Lung microvascular endothelial cell (primary cell): ENCODE measurements at regions not wholly inside any gene's neighbourhood (a gene's known extent, or its start where the extent isn't known, plus 50 kb on each side); places are given as distances from the start of the nearest gene placed in this dataset.

ENCODE experiments used
- DNase-seq, 2 donors: peaks; one replicate each; pipeline versions ENCODE4 v3.0.0 to v3.0.0-alpha.2; 2010; ENCODE audit warnings: low read depth in 2 of 2

DNA sequence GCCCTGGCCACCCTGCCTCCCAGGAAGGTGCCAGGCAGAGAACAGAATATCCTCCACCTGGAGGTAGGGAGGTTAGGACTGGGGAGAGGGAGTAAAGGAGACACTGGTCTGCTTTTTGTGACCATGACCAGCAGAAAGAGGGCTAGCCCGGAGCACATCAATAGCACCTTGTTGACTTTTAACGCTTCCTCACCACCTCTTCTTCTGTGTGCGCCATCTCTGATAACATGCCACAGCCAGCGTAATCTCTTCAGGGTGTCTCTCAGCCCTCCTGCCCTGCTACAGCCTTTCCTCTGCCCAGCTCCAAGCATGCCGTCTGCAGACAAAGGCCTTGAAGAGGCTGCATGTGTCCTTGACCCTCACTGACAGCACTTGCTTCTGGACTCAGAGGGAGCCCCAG, 50.9 kb upstream of the GJA5 start:
- DNase-seq: no peak

DNA sequence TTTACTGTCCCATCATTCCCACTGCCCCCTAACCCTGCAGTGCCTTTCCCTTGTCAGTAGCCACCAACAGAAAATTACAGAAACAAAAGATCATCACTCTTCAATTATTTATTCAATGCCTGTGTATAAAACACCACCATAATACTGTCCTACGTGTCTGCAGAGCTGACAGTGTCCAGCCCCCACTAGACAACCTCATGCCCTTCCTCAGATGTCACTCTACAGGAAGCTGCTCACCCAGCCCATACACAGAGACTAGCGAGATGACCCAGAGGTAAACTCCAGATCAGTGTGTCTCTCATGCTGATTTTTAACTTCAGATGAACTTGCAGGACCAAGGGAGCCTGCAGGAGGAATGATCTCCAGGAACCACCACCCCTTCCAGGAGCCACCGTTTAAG, 51.3 kb upstream of the GJA5 start:
- no peak for DNase-seq

DNA sequence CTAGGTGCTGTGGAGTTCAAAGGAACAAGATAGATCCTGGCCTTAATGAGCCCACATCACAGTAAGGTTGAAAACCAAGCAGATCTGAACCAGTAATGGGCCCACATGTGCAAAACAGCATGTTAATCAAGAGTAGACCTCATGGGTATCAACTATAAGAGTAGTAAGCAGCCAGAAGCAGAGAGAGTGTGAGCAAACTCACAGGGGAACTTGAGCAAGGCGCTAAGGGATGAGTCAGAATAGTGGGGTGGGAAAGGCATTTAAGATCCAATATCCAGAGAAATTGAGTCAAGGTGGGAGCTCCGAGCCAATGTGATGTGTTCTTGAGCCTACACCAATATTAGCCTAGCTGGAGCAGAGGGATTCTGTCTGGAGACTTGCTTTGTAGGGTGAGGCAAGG, 52.4 kb upstream of the GJA5 start:
- DNase-seq: no peak

DNA sequence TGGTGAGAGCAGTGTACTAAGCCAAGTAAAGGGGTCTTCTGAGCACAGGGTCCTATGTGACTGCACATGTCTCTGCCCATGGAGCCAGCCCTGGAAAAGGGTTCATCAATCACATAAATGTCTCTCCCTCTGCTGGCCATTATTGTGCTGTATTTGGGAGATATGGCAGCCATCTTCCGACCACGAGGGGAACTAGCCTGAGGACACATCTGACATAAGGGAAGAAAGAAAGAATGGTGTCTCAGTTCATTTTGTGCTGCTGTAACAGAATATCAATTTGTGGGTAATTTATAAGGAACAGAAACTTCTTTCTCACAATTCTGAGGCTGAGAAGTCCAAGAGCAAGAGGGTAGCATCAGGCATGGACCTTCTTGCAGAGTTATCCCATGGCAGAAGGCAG, 55.1 kb upstream of the GJA5 start:
- DNase-seq: no peak

DNA sequence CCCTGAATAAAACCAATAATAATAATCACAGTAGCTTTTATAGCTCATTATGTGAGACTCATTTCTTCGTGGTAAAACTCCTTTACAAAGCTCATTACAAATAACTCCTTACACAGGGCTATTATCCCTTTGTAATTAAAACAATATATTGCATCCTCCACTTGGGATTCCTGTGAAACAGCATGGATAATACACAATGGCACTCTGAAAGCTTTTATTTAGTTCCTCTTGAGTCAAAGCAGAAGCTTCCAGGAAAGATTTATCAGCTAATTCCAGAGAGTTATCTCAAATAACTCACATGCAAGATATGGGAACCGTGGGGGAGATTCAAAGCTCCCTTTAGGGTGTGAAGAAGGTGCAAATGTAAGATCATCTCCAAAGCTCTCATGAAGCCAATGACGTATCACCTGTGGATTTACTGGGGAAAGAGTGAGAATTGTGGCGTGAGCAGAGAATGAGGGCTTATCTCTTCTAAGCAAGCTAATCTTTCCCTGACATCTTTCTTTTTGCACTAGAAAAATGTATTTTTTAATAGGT, 60.4 kb upstream of the GJA5 start:
- DNase-seq: no peak

DNA sequence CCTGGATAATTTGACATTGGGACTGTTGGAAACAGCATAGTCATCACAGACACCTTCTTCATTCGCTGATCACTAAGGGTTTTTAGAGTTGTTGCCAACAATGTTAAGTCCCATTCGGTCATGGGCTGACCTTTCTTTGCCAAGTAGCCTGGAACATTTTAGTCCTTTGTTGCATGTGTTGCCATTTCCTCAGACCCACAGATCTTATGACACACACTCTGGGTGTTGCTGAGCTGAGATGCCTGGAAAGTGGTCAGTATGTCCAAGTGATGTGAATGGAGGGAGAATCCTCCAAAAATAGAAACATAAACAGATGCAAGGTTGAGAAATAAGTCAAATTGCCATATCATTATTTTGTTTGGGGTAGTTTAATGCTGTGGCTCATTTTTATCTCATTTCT, 61.5 kb upstream of the GJA5 start:
- peak in 1 of 2 donors; percentile 58 for DNase-seq

DNA sequence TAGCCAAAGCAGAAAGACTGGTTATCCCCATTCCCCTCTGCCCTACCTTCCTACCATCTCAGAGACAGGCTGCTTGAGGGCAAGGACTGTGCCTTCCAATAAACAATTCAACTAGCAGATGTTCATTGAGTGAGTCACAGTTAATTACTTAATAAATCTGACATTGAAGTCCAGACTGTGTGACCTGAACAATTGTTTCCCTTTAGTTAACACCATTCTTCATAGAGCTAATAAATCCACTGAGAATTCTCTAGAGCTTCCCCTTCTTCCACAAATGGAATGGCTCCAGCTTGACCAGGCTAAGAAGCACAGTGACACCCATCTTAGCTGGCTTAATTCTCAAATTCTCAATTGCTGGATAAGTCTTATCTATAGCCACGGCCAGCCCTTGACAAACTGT, 61.9 kb upstream of the GJA5 start:
- DNase-seq: peak in 1 of 2 donors; percentile 49

DNA sequence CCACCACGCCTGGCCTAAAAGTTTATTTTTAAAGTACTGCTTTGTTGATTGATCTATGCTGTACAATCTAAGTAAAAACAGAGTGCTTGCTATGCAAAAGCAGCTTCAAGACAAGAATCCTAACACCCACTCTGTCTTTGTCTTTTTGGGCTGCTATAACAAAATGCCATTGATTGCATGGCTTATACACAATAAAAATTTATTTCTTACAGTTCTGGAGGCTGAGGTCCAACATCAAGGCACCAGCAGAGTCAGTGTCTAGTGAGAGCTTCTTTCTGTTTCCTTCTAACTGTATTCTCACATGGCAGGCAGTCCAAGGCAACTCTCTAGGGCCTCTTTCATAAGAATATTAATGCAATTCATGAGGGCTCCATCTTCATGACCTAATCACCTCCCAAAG, 63.6 kb upstream of the GJA5 start:
- no peak for DNase-seq

DNA sequence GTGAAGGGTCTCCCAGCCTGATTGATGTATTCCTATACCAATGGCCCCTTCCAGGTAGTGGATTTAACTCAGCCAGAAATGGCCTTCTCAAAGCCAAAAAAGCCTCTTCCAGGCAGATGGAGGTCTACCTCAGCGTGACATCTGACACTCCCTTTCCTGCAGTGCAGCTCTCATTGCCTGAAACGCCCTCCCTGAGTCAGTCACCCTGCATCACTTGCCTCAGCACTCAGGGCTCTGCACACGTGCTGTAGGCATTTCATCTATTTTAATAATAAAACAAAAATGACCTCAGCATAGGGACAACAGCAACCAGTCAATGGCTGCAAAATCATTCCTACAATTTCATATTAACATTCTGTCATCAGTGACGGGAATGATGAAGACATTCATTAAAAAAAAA, 64.4 kb upstream of the GJA5 start:
- no peak for DNase-seq

DNA sequence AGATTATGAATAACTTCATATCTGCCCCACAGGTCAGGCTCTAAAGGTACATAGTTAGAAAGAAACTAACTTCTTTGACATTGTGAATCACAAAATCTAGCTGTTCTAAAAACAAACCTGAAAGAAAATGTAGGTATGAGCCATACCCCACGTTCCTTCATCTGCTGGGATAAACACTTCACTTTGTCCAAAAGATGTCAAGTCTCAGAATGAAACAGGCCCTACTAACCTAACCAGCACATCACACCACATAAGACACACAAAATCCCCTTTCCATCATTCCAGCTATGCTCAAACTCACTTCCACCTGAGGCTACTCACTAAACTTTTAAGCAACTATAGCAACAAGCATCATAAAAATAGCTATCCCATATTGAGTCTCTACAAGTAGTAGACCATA, 65.2 kb upstream of the GJA5 start:
- DNase-seq: no peak

DNA sequence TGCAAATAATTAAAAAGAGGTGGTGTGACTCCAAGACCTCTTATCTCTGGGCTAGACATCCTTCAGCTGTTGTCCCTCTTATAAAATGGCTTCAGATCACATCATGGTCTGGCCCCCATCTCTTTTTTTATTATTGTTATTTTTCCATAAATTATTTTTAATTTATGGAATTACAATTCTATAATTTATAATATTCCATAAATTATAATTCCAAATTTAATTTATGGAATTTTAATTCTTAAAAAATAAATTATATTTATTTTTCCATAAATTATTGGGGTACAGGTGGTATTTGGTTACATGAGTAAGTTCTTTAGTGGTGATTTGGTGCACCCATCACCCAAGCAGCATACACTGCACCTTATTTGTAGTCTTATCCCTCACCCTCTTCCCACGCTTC, 65.9 kb upstream of the GJA5 start:
- no peak for DNase-seq

DNA sequence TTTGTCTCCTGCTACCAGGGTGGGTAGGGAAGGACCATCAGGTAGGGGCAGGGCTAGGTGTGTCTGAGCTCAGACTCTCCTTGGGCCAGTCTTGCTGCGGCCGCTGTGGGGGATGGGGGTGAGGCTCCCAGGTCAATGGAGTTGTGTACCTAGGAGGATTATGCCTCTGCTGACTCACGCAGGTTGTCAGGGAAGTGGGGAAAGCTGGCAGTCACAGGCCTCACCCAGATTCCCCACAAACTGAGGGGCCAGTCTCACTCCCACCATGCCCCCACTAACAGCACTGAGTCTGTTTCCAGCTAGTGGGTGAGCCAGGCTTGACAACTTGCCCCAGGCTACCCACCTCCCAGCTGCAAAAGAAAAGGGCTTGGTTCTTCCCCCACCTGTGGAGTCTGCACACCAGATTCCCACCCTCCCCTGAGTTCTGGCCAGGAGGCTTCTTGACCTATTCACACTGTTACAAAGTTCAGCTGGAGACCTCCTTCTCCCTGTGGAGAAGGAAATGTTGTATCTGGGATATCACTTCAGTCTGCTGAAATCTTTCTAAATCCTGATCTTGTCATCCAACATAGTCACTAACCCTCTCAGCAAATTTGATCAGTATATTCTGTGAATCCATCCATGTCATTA, 69.2 kb upstream of the GJA8 start:
- no peak for DNase-seq

DNA sequence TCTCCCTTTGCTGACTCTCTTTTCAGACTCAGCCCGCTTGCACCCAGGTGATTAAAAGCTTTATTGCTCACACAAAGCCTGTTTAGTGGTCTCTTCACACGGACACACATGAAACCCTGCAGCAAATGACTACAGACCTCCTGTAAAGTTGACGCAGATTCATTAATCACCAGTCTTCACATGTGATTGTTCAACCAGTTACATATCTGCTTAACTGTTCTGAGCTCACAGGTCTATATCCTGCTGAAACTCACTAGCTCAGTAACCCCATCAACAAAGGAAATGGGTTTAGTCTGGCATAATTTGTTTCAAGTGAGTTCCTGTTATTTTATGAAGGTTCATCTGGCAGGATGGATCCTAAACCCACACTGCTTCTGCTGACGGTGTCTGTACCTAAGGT, 68.4 kb upstream of the GJA8 start:
- DNase-seq: peak in 1 of 2 donors; percentile 30

DNA sequence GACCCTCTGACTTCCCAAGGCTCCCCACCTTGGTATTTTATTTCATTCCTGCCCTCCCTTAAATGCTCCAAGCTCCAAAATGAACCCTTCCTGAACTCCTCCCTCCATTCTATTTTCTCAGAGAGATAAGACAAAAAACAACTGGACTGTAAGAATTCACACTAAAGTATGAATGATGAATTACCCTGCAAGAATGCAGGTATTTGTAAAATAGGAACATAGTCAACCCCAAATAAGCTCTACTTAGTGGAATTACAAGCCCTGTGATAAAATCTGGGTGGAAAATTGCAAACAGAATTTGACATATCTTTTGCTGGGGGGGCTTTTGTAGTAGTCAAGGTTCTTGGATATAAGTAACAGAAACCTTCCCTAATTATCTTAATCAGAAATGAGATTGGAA, 67.8 kb upstream of the GJA8 start:
- no peak for DNase-seq

DNA sequence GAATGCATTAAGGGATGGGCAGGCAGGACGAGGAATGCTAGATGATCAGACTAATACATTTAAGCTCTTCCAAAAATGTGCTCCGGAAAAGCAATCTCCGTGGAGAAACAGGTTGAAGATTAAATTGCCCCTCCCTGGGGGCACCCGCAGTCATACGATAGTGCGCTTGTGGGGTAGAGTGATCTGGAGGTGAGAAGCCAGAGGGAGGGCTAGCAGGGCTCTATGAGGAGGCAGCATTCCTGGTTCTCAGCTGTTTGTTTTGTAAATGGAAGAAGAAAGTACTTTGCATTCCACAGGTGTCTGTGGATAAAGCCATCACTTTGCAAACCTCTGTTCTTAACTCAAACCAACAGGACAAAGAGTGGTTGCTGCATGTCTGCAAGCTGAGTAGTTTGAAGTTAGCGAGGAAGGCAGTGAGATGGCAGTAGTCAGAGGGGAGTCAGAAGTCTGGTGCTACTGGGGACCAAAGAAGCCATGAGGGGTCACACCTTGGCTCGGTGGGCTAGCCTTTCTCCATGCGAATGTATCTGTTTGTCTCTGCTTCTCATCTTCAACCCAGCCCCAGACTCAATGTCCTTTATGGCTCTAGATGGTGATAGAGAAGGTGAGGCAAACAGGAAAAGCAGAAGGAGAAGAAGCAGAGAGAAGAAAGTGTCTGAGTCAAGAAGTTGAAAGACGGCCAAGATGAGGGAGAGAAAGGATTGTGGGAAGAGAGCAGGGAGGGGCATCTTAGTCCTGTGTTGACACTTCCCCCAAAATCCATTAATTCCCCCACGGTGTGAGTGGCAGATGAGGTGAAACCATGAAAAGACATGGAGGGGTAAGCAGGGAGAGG, 65.2 kb upstream of the GJA8 start:
- no peak for DNase-seq

DNA sequence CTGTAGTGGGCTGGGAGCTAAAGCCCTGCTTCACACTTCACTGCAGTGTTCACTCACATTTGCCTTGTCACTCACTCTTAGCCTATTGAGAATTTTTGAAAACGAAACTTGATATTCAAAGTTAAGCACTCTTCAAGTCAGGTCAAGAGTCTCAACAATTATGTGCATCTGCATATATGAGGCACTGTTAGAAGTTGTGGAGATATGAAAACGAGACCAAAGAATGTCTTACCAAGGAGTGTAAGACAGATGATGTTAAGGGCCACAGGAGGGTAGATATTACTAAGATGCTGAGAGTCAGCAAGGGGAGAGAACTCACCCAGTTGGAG, 64.7 kb upstream of the GJA8 start:
- DNase-seq: no peak

DNA sequence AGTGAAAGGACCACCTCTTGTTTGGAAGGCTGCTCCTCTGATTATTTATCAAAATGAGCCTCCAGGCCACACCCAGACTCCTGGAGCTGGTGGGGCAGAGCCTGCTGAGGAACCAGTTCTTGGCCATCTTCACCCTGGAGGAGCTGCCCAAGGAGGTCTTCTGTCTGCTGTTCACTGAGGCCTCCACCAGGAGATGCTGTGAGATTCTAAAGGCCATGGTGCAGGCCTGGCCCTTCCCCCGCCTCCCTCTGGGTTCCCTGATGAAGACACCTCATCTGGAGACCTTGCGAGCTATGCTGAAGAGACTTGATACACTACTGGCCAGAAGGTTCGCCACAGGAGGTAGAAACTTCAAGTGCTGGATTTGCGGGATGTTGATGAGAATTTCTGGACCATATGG, 61.7 kb upstream of the GJA8 start:
- DNase-seq: peak in 1 of 2 donors; percentile 59

DNA sequence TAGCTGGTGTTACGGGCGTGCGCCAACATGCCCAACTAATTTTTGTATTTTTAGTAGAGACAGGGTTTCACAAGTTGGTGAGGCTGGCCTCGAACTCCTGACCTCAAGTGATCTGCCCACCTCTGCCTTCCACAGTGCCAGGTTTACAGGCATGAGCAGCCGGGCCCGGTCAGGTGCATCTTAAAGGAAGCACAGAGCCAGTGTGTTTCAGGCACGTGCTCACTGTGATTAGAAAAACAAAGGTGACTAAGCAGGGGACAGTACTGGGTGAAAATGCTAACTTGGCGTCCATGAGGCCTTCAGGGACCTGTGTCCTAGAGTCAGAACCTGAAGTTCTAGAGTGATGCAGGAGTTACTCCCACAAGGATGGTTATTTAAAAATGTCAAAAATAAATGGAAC, 60.0 kb upstream of the GJA8 start:
- no peak for DNase-seq

DNA sequence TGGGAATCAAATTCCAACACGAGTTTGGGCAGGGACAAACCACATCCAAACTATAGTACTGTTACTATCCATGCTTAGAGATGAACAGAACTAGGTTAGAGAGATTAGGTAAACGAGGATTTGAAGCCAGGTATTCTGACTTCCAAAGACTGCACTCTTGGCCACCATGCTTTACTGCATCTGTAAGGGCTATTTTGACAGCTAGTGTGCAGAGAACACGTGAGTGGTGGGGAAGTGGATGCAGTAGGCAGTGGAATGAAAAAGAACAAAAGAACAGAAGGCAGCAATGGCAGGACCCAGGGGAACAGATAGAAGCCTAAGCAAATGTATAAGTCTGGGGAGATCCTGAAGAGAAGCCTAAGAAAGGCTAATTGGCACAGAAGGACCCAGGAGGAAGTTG, 59.1 kb upstream of the GJA8 start:
- no peak for DNase-seq

DNA sequence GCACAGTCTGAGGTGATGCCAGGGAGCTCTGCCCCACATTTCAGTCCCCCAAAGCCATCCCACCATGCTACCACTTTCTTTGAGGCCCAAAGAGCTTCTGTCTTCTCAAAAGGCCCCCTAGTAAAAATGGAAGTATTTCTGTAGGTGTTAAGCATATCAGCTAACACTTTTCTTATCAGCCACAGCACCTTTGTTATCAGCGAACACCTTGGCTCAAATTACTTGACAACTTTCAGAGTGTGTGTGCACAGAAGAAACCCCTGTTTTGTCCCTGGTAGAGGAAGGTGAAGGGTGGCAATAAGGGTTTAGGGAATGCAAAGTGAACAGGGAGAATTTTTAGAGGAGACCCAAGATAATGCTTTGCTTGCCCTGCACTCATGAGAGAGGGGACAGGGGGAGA, 54.8 kb upstream of the GJA8 start:
- DNase-seq: no peak

DNA sequence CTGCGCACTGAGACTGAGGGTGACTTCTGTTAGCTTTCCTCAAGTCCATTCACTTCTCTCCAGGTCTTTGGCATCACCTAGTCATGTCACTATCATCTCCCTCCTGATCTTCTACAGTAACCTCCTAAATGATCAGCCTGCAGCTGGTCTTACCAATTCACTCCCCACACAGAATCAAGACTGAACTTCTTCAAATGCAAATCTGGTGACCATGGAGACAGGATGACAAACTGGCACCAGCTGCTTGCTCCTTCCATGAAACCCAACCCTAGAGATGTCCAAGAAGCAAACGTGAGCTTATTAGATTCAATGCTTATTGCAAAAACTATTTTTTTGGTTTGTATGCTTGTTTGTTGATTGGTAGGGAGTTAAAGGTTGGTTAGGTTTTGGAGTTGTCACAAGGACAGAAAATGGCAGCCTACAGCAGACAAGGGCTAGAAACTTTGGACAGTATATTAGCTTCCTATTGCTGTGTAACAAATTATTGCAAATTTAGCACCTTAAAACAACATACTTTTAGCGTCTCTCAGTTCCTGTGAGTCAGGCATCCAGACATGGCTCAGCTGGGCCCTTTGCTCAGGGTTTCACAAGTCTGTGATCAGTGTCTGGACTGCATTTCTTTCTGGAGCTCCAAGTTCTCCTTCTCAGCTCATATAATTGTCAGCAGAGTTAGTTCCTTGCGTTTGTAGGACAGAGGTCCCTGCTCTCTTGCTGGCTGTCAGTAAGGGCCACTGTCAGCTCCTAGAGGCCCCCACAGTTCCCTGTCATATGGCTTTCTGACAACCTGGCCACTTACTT, 53.3 kb upstream of the GJA8 start:
- peak in 1 of 2 donors; percentile 71 for DNase-seq

DNA sequence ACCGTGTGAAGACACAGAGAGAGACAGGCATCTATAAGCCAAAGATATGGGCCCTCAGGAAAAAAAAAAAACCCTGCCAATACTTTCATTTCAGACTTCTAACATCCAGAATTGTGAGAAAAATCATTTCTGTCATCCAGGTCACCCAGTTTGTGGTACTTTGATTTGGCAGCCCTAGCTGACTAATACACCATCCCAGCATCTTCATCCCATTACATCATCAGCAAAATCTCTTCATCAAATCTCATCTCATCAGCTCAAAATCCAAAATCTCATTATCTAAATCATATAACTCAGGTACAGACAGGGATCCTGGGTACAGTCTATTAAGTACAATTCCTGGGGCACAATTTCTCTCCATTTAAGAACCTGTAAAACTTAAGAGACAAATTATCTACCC, 51.9 kb upstream of the GJA8 start:
- peak in 1 of 2 donors; percentile 11 for DNase-seq
